22Rv1 (cell line): ENCODE measurements at regions not wholly inside any gene's neighbourhood (a gene's known extent, or its start where the extent isn't known, plus 50 kb on each side); places are given as distances from the start of the nearest gene placed in this dataset.
"Not testable (repeated sequence)": the region's sequence is repeated elsewhere in the genome, so short reads cannot be mapped to it uniquely, and the experiment has no call there.

ENCODE experiments used
- CTCF ChIP-seq: fragments of 450-650 bp; IDR thresholded peaks from 2 replicates; pipeline ENCODE4 v1.5.1; 2017; ENCODE audit warnings: mild to moderate bottlenecking
- ZFX ChIP-seq: fragments of 450-650 bp; IDR thresholded peaks from 2 replicates; pipeline ENCODE4 v1.6.1; 2017; ENCODE audit warnings: antibody characterized with exemption, borderline replicate concordance

GRCh38 chr4:30092420-30093128 lies 627.6 kb upstream of the PCDH7 start:
- not testable (repeated sequence) for TF ChIP-seq CTCF, ZFX
